ENCODE measurements at regions not wholly inside any gene's neighbourhood (a gene's known extent, or its start where the extent isn't known, plus 50 kb on each side); places are given as distances from the start of the nearest gene placed in this dataset.

DNA sequence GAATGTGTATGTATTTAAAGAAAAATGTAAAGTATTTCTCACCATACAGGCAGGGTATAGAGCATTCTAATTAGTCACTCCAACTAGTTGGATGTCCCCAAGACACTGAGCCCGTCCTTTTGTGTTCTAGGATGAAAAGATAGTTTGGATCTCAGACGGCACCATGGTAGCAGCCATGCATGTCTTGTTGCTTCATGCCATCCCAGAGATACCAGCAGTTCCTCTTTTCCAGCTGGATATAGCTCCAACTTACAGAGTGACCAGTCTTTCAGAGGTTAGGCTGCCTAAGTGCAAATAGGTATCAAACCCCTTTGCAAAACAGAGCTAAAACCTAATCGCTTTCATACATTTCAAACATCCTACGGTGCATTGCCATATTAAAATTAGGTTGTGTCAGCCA is 275.3 kb downstream of the MTX2 start:
- no peak for DNase-seq (ENCODE audit: low spot score)

DNA sequence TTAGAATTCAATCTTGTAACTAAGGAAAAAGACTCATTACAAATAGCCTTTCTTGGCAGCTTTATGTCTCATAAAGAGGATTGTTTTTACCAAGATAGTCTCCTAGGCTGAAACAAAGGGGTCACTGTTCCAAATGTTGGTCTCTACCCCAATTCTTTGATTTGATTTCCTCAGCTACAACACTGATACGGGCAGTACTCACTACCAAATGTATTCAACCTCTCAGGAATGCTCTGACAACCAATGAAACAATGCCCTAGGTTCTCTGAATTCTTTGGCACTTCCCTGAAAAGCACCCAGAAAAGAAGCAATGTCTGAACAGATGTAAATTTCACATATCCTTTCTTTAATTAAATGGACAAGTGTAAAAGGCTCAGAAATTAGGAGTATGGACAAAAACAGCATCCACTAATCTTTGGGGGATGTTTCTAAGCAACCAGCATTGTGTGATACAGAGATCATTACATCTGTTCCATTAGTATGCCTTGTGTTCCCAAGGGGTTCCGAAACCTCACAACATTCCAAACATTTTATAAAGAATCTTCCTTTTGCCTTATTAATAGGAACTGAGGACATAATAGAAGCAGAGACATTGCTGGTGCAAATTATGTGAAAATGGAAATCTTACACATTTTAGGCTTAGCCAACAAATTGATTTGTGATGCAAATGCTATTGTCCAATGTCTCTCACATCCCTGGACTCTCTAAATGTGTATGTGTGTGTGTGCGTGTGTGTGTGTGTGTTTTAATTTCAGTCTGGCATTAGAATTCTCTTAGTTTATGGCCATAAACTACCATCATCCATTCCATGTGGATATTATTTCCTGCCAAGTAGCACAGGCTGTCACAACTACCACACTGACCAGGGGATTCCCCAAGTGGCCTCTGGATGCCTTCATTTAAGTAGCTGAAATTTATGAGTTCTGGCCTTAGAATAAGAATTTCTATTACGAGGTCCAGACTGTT is 276.0 kb downstream of the MTX2 start:
- DNase-seq (ENCODE audit: low spot score), result no peak

DNA sequence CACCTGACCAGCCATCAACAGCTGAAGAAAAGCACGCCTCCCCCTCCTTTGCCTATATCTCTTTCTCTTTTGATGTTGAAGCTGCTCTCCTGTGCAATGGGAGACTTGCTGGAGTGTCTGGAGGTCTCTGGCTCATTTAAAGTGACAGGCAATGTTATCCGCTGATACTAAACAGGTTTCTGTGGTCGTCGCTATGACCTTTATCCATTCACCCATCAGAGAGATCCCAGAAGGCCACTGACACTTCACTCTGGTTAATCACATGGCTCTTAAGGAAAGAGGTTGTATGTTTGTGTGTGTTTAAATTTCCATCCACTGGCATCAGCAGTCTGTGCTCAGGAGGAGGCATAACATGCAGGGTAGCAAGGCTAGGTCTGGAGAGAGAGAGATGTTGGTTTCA is 277.3 kb downstream of the MTX2 start:
- no peak for DNase-seq (ENCODE audit: low spot score)

DNA sequence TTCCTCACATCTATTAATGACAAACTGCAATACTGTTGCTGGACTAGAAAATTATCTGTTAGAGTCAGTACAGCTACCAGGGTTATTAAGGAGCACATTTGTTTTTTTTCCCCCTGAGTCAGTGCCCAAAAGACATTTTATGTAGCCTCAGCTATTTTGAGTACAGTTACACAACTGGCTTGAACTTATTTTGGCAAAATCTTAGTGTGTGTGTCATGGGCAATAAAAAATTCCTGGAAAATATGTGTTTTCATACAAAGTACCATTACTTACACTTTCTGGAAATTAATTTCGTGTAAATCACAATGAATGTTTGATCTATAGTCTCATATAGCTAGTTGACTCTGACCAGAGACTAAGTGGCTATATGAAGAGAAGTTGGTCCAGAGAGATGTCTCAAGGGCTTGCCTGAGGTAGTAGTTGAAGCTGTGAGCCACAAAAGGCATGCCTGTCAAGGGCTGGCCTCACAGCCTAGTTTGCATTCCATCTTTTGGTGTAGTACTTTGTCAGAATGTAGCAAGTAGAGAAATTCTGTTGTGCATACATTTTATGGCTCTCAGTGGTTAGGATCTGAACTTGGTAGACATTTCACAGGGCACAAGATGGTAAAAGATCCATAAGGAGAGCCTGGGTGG is 283.4 kb downstream of the MTX2 start:
- DNase-seq (ENCODE audit: low spot score), result no peak

DNA sequence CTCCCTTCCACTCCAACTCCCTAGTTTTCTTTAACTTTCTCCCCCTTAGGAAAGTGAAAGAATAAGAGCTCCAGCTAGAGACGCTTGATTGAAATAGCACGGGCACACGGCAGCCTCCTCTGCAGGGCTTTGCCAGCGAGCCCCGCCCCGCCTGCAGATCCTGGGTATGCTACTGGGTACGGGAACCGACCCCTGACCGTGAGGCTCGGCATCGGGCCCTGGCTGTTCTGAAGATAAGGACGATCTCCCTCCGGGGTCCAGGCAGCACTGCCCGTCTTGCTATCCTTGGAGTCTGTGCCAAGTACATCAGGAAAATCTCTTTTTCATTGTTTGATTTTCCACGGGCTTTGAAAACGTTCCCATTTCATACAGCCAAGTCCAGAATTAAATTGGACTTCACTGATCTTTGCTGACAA is 284.5 kb downstream of the MTX2 start:
- DNase-seq (ENCODE audit: low spot score), result no peak

DNA sequence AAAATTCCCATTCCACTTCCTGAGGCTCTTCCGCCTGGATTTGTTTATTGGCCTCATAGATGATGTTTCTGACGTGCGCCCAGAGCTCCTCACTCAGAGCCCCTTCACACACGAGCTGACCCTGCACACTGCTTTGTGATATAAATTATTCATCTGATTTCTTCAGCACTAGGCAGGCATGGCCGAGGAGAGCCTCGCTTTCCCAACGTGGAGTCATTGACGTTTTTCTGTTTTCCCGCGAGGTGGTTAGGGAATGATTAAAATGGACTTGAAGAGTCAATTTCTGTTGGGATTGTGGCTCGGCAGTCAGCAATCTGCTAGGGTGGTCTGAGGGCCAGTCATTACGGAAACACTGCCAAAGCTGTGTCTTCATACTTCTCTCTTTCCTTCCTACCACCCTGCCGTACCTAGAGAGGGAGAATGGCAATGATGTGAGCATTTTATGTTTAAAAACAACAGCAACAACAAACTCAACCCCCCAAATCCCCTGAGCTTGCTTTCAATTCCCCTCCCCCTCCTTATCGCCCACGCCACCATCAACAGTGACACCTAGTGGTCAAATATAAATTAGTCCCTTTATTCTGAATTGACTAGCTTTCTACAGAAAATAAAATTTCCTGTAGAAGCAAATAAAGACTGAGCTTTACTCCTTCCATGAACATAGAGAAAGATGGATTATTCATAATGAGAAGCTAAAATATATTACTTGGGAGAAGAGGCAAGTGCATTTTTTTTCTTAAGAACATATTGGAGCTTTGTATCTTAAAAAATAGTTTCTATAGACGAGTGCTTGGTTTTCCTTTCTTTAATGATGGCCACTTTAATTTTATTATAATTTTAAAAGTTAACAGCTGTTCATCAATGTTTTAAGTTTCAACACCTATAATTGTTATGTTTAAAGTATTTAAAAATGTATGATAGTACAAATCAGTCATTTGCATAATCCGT is 285.1 kb downstream of the MTX2 start:
- peak; percentile 36 for DNase-seq (ENCODE audit: low spot score)

DNA sequence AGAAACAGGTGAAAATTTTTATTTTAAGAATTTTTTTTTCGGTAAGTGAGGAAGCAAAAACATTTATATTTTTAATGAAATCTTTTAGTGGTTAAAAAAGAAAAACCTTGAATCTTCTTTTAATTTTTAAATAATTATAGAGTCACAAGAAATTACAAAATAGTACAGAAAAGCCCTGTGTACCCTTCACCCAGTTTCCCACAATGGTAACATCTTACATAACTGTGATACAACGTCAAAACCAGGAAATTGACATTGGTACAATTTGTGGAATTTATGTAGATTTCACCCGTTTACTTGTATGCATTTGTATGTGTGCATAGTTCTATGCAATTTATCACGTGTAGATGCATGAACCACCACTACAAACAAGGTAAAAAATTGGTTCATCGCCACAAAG is 285.9 kb downstream of the MTX2 start:
- no peak for DNase-seq (ENCODE audit: low spot score)

DNA sequence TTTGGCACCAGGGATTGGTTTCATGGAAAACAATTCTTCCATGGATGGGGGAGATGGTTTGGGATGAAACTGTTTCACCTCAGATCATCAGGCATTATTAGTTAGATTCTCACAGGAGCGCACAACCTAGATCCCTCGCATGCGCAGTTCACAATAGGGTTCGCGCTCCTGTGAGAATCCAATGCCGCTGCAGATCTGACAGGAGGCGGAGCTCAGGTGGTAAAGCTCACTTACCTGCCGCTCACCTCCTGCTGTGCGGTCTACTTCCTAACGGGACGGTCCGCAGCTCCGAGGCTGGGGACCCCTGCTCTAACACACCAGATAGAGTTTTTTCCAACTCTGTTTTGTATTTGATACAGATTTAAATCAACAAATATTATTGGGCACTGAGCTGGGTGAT is 286.5 kb downstream of the MTX2 start:
- DNase-seq (ENCODE audit: low spot score), result no peak

DNA sequence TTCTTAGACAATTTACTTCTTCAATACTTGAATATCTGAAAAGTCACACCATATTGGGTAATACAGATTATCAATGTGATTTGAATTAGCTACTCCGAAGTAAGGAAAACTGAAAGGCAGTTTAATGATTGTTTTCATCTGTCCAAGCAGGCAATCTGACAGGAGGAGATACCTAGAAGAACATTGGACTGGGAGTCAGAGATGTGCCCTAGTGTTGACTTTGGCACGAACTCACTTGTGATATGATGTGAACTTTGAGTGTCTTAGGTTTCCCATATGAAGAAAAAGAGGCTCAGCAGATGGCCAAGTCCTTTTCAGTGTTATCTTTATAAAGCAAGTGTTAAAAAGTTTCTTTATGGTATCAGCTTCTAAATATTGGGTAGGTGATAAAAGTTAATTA is 287.1 kb downstream of the MTX2 start:
- DNase-seq (ENCODE audit: low spot score), result no peak

DNA sequence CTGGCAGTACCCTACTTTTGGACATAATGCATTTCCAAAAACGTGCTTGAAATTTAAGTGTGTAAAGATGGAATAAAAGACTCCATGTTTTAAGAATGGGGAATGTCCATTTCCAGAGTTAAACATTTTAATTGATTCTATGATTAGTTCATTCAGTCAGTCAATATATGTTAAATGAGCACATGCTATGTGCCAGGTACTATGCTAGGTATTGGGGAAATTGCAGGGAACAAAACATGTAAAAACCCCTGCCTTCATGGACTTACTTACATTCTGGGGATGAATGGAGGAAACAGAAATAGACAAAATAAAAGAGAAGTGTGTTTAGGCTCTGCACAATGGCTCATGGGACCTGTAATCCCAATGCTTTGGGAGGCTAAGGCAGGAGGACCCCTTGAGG is 288.6 kb downstream of the MTX2 start:
- no peak for DNase-seq (ENCODE audit: low spot score)

DNA sequence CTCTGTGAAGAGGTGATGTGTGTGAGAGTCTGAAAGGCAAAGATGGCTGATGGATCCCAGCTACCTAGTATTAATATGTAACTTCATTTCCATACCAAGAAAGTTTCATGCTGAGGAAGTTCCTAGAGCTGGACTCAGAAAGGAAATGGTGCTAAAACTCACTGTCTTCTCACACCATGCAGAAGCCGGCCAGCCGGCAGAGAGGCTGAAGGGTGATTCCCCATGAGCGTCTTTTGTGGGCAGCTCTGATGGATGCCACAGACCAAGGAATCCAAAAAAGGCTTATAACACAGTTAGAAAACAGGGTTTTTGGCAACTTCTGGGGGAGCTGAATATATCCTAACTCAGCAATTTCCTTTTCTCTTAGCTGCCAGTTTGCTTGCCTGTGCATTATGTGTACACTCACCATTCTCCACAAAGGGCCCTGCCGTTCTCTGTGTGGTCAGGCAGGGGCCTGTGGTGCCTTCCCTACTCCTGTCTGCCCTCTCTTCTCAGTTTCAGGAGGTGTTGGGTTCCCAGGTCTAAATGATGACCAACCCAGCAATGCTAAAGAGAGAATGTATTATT is 289.4 kb downstream of the MTX2 start:
- no peak for DNase-seq (ENCODE audit: low spot score)

DNA sequence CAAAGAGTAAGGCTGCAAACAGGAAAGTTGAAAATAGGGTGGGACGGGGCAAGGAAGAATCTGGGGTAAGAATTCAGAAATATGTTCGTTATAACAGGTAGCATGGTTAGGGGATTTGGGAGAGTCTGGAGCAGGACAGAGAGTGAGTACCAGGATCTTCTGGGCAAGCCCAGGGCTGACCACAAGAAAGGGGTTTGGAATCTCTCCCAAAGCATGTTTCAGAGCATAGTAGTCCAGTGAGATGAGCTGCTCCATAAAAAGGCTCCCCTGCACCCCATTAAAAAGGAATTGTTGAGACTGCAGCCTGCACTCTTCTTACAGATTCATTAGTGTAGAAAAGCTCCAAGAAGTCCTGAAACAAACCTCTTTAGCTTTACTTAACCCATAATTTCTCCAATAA is 291.1 kb downstream of the MTX2 start:
- no peak for DNase-seq (ENCODE audit: low spot score)

DNA sequence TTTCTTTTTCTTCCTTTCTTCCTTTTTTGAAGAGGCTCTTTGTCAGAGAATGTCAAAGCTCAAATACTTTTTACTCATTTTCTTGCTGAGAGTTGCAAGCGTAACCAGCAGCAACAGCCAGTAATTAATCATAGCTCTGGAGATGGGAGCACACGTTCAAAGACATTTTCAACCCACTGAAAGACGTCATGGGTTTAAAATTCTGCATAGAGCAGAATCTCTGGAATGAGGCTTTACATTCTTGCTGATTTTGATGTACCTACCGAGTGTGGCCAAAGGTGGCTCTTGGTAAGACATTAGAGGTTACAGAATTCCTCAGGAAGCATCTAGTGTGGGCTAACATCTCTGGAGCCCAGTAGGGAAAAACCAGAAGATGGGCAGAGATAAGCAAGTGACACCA is 292.5 kb downstream of the MTX2 start:
- no peak for DNase-seq (ENCODE audit: low spot score)

DNA sequence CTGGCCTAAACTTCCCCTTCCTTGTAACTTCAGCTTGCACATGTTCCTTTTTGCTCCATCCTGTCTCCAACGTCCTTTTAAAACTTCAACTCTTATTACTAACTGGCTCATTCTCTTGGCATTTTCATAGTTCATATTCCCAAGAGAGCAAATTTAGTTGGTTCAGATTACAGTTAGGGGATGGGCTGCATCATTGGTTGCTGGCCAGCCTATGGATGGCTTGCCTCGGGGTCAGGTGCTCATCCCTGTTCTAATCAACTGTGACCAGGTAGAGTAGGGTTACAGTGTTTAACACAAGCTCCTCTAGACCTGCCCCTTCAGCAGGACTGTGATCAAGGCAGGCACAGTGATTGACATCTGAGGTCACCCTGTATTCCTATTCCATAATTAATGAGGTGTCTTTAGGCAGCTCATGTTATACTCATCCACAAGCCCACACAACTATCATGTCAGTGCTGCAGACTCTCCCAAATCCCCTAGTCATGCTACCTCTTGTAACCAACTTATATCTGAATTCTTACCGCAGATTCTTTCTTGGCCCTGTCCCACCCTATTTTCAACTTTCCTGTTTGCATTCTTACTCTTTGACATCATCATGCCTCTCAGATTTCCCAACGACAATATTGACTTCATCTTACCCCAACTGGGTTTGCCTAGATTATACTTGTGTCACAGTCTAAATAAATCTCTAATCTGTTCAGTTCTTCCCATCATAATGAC is 293.3 kb downstream of the MTX2 start:
- no peak for DNase-seq (ENCODE audit: low spot score)

DNA sequence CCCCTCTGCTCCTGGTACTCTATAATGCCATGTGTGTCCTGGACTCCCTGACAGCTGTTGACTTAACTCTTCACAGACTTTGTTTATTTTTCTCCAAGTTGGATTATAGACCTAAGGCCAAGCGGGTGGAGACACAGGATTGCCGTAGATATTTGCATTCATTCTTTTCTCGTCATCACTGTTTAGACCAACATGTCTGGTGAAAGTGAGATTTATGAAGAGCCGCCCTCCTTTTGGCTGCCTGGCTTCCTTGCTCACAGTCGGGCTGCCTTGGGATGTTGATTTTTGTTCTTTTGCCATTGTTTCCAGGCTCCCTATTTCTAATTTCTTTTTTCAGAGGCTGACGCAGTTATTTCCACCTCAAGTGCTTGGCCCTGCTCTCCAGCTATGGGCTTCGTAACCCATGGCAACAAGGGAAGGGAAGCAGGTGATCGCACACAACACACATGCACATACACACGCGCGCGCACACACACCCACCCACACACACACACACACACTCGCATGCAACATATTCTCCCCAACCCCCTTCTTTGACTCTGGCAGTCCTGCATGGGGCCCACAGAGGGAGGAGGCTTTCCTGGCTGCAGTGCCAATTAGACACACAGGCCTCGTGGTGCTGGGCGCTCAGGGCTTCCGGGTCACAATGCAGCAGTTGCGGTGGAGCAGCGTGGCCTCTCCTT is 296.5 kb downstream of the MTX2 start:
- no peak for DNase-seq (ENCODE audit: low spot score)

DNA sequence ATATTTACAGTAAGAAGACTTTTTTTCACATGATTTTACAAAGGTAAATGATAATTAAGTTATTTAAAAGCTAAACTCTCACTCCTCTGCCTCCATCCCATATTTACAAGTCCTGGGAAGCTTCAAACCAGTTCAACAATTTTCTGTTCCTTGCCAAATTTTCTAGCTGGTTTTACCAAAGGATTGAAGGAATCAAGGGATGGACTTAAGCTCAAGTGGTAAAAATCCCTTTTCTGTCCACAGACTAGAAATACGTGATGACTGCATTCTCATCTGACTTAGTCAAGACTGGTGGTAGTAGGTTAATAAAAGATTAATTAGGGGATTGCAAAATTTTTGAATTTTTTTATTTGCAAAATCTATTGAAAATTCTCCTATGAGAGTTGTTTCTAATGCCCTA is 297.3 kb downstream of the MTX2 start:
- DNase-seq (ENCODE audit: low spot score), result no peak

DNA sequence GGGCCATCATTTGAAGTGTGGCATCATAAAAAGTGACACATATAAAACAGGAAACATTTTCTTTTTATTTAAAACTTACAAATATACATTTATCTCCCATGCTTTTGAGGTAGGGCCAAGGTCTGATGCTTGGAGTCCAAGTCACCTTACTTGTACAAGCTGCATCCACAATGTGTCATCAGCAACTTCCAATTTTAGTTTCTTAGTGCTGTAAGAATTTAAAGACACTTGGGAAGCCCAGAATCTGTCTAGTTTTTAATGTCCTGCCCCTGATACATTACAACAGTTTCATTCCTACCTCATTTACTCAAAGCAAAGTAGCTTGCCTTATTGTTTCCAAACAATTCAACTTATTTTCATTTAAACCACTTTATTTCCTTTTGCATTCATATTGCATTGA is 297.7 kb downstream of the MTX2 start:
- no peak for DNase-seq (ENCODE audit: low spot score)

DNA sequence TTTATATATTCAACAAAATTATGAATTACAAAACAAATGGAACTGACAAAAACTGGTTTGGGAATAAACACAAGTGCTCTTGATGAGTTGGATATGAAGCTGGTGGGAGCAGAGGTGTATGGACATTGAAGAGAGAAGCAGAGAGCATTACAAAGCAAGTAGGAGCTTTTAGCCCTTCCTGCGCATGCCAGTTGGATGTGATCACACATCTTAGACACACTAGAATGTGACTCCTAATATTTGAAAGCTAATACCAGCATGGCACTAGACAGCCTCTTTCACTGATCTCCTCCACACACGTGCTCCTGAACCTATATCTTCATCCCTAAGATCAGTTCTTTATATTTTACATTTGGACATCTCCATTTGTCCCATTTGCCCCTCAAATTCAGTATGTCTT is 298.1 kb downstream of the MTX2 start:
- DNase-seq (ENCODE audit: low spot score), result no peak

DNA sequence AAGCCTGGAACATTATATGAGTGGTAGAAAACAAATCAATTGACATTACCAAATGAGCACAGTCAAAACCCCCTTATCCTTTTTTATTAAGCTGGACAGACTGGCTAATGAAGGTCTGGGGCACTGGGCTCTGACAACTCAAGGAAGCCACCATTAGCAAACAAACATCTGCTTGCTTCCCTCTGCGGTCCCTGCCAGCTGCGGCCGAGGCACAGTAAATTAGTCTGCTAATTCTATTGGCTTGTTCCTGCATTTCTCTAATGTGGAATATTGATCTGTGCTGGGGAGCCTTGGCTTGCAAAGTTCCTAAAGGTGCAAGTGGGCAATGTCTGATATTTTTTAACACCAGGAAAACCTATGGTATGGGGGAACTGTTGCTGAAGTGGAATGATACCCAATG is 300.3 kb downstream of the MTX2 start:
- DNase-seq (ENCODE audit: low spot score), result no peak

DNA sequence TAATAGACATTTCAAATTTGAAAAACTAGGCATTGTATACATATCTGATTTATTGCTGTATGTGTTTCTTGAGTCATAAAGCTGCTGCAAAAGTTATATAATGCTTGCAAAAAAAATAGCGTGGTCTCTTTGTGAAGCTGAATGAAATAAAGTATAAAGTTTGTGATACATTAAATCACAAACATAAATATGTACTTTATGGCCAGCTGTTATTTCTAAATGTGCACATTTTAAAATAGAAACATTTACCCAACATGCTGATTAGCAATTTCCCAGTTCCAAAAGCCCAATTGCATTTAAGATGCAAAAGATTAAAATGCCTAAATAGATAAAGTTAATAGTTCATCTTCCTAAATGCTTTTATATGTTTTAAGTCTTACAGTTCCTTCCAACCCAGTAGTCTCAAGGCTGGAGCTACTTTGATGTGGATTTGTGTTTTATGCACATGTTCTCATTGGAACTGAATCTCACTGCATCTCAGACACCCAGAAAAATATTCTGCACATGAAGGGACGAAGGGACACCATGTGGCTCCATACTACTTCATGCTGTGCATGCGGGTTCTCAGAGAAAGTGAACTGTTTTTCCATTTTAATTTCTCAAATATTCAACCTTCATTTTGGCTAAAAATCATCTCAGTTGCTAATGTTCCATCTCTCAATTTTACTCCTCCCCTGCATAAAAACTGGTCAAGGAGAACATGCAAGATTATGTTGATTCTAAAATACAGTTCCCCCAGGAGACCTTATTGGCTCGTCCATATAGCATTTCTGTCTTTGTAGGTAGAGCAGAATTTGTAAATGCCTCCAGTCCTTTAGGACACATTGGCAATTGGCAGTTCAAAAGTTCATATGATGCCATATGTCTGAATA is 304.6 kb downstream of the MTX2 start:
- no peak for DNase-seq (ENCODE audit: low spot score)

Data from hematopoietic multipotent progenitor cell treated with erythropoietin and hydrocortisone succinate and interleukin-3 and kit ligand, for 17 days (in vitro differentiated cells).